Activated naive CD8-positive, alpha-beta T cell treated with anti-CD3 and anti-CD28 coated beads for 36 hours (primary cell): ENCODE measurements at regions not wholly inside any gene's neighbourhood (a gene's known extent, or its start where the extent isn't known, plus 50 kb on each side); places are given as distances from the start of the nearest gene placed in this dataset.
"Not testable (repeated sequence)": the region's sequence is repeated elsewhere in the genome, so short reads cannot be mapped to it uniquely, and the experiment has no call there.

Experiments
- DNase-seq: peaks from one replicate; pipeline ENCODE4 v3.0.0; 2021
- H3K27ac Mint-ChIP-seq: one replicate; pipeline ENCODE4 v1.8.0; 2022; ENCODE audit warnings: mild to moderate bottlenecking, moderate library complexity, mixed read lengths
- H3K27me3 Mint-ChIP-seq: one replicate; pipeline ENCODE4 v1.8.0; 2022; ENCODE audit warnings: mild to moderate bottlenecking, mixed read lengths
- H3K36me3 Mint-ChIP-seq: one replicate; pipeline ENCODE4 v1.8.0; 2021; ENCODE audit warnings: mild to moderate bottlenecking, mixed read lengths
- H3K4me1 Mint-ChIP-seq: one replicate; pipeline ENCODE4 v1.8.0; 2021; ENCODE audit warnings: mixed read lengths
- H3K4me3 Mint-ChIP-seq: one replicate; pipeline ENCODE4 v1.8.0; 2022; ENCODE audit warnings: mild to moderate bottlenecking, moderate library complexity, mixed read lengths
- H3K9me3 Mint-ChIP-seq: one replicate; pipeline ENCODE4 v1.8.0; 2022; ENCODE audit warnings: mixed read lengths

GRCh38 chr7:108662783-108663362, 93.2 kb downstream of the DNAJB9 start:
- no peak overlapping the region for H3K27ac Mint-ChIP-seq
- H3K36me3 Mint-ChIP-seq = no peaks in the 10 kb centered on the region
- H3K27me3 Mint-ChIP-seq = peaks cover 5% of the 10 kb centered on the region
- H3K9me3 Mint-ChIP-seq = no peaks in the 10 kb centered on the region
- H3K4me3 Mint-ChIP-seq = no peak overlapping the region
- DNase-seq = no peak
- no peaks in the 10 kb centered on the region for H3K4me1 Mint-ChIP-seq

GRCh38 chr7:108663701-108664100, 94.0 kb downstream of the DNAJB9 start:
- Mint-ChIP-seq H3K27me3 (peaks cover 5% of the 10 kb centered on the region), H3K27ac (no peak overlapping the region), H3K4me3 (no peak overlapping the region), H3K9me3 (no peaks in the 10 kb centered on the region), H3K4me1 (no peaks in the 10 kb centered on the region), H3K36me3 (no peaks in the 10 kb centered on the region)
- DNase-seq = no peak

- peaks cover 5% of the 10 kb centered on the region for H3K27me3 Mint-ChIP-seq
- H3K27ac Mint-ChIP-seq = no peak overlapping the region
- no peak for DNase-seq
- no peak overlapping the region for H3K4me3 Mint-ChIP-seq
- H3K4me1 Mint-ChIP-seq = no peaks in the 10 kb centered on the region
- no peaks in the 10 kb centered on the region for H3K9me3 Mint-ChIP-seq
- H3K36me3 Mint-ChIP-seq = no peaks in the 10 kb centered on the region
Observed at GRCh38 chr7:108667216-108667615, 97.5 kb downstream of the DNAJB9 start.

GRCh38 chr7:108669958-108670357, 100.3 kb downstream of the DNAJB9 start:
- Mint-ChIP-seq H3K4me1 (no peaks in the 10 kb centered on the region), H3K4me3 (no peak overlapping the region), H3K27me3 (peaks cover 5% of the 10 kb centered on the region), H3K9me3 (no peaks in the 10 kb centered on the region), H3K27ac (no peak overlapping the region), H3K36me3 (no peaks in the 10 kb centered on the region)
- no peak for DNase-seq

GRCh38 chr7:108673699-108674098, 104.0 kb downstream of the DNAJB9 start:
- not testable (repeated sequence) for H3K4me1 Mint-ChIP-seq, DNase-seq, H3K27me3 Mint-ChIP-seq, H3K27ac Mint-ChIP-seq, H3K36me3 Mint-ChIP-seq, H3K9me3 Mint-ChIP-seq, H3K4me3 Mint-ChIP-seq

- Mint-ChIP-seq H3K4me1 (no peaks in the 10 kb centered on the region), H3K4me3 (no peak overlapping the region), H3K36me3 (no peaks in the 10 kb centered on the region), H3K27me3 (no peaks in the 10 kb centered on the region), H3K27ac (no peak overlapping the region), H3K9me3 (peaks cover 2% of the 10 kb centered on the region)
- no peak for DNase-seq
Observed at GRCh38 chr7:108684629-108685028, 115.0 kb downstream of the DNAJB9 start.

- Mint-ChIP-seq H3K4me1 (no peaks in the 10 kb centered on the region), H3K9me3 (peaks cover 9% of the 10 kb centered on the region), H3K4me3 (no peak overlapping the region), H3K36me3 (no peaks in the 10 kb centered on the region), H3K27ac (no peak overlapping the region), H3K27me3 (no peaks in the 10 kb centered on the region)
- no peak for DNase-seq
Observed at GRCh38 chr7:108686494-108686893, 116.8 kb downstream of the DNAJB9 start.

- Mint-ChIP-seq H3K4me1 (no peaks in the 10 kb centered on the region), H3K27ac (no peak overlapping the region), H3K27me3 (peaks cover 6% of the 10 kb centered on the region), H3K9me3 (peaks cover 5% of the 10 kb centered on the region), H3K4me3 (no peak overlapping the region), H3K36me3 (no peaks in the 10 kb centered on the region)
- DNase-seq = no peak
Observed at GRCh38 chr7:108697254-108697653, 127.6 kb downstream of the DNAJB9 start.

GRCh38 chr7:108711611-108712010, 141.9 kb downstream of the DNAJB9 start:
- H3K36me3 Mint-ChIP-seq = no peaks in the 10 kb centered on the region
- H3K27ac Mint-ChIP-seq = no peak overlapping the region
- no peaks in the 10 kb centered on the region for H3K4me1 Mint-ChIP-seq
- no peak for DNase-seq
- no peak overlapping the region for H3K4me3 Mint-ChIP-seq
- no peaks in the 10 kb centered on the region for H3K9me3 Mint-ChIP-seq
- H3K27me3 Mint-ChIP-seq = peaks cover 15% of the 10 kb centered on the region

- Mint-ChIP-seq H3K4me1 (no peaks in the 10 kb centered on the region), H3K4me3 (no peak overlapping the region), H3K9me3 (no peaks in the 10 kb centered on the region), H3K27me3 (peaks cover 15% of the 10 kb centered on the region), H3K36me3 (no peaks in the 10 kb centered on the region), H3K27ac (no peak overlapping the region)
- no peak for DNase-seq
Observed at GRCh38 chr7:108716783-108717182, 147.1 kb downstream of the DNAJB9 start.

GRCh38 chr7:108717781-108718180, 148.1 kb downstream of the DNAJB9 start:
- Mint-ChIP-seq H3K27ac (no peak overlapping the region), H3K36me3 (no peaks in the 10 kb centered on the region), H3K9me3 (no peaks in the 10 kb centered on the region), H3K27me3 (peaks cover 15% of the 10 kb centered on the region), H3K4me1 (no peaks in the 10 kb centered on the region), H3K4me3 (no peak overlapping the region)
- DNase-seq = no peak

GRCh38 chr7:108719631-108720030, 150.0 kb downstream of the DNAJB9 start:
- Mint-ChIP-seq H3K27me3 (peaks cover 5% of the 10 kb centered on the region), H3K4me3 (no peak overlapping the region), H3K9me3 (no peaks in the 10 kb centered on the region), H3K27ac (no peak overlapping the region), H3K4me1 (no peaks in the 10 kb centered on the region), H3K36me3 (no peaks in the 10 kb centered on the region)
- DNase-seq = no peak

- no peak for DNase-seq
- Mint-ChIP-seq H3K36me3 (no peaks in the 10 kb centered on the region), H3K27me3 (no peaks in the 10 kb centered on the region), H3K27ac (no peak overlapping the region), H3K9me3 (no peaks in the 10 kb centered on the region), H3K4me3 (no peak overlapping the region), H3K4me1 (no peaks in the 10 kb centered on the region)
Observed at GRCh38 chr7:108722561-108722960, 152.9 kb downstream of the DNAJB9 start.

- DNase-seq = no peak
- Mint-ChIP-seq H3K4me3 (no peak overlapping the region), H3K9me3 (no peaks in the 10 kb centered on the region), H3K27ac (no peak overlapping the region), H3K27me3 (no peaks in the 10 kb centered on the region), H3K4me1 (no peaks in the 10 kb centered on the region), H3K36me3 (no peaks in the 10 kb centered on the region)
Observed at GRCh38 chr7:108723381-108723814, 153.7 kb downstream of the DNAJB9 start.

GRCh38 chr7:108724251-108725100, 154.8 kb downstream of the DNAJB9 start:
- Mint-ChIP-seq H3K27ac (no peak overlapping the region), H3K4me3 (no peak overlapping the region), H3K36me3 (no peaks in the 10 kb centered on the region), H3K27me3 (no peaks in the 10 kb centered on the region), H3K4me1 (no peaks in the 10 kb centered on the region), H3K9me3 (no peaks in the 10 kb centered on the region)
- no peak for DNase-seq

GRCh38 chr7:108735814-108736213, 166.1 kb downstream of the DNAJB9 start:
- H3K27me3 Mint-ChIP-seq = no peaks in the 10 kb centered on the region
- H3K36me3 Mint-ChIP-seq = no peaks in the 10 kb centered on the region
- no peak for DNase-seq
- H3K9me3 Mint-ChIP-seq = no peaks in the 10 kb centered on the region
- H3K4me1 Mint-ChIP-seq = no peaks in the 10 kb centered on the region
- no peak overlapping the region for H3K4me3 Mint-ChIP-seq
- no peak overlapping the region for H3K27ac Mint-ChIP-seq
